ENCODE measurements at regions not wholly inside any gene's neighbourhood (a gene's known extent, or its start where the extent isn't known, plus 50 kb on each side); places are given as distances from the start of the nearest gene placed in this dataset.

GRCh38 chr6:24026050-24026449 is 100.0 kb upstream of the NRSN1 start:
- no peak for DNase-seq (ENCODE audit: low read depth)

- DNase-seq (ENCODE audit: low read depth): no peak
Measured at GRCh38 chr6:24031496-24031895, 94.5 kb upstream of the NRSN1 start.

- no peak for DNase-seq (ENCODE audit: low read depth)
Measured at GRCh38 chr6:24032896-24033688, 92.9 kb upstream of the NRSN1 start.

- DNase-seq (ENCODE audit: low read depth): no peak
Measured at GRCh38 chr6:24043848-24044247, 82.2 kb upstream of the NRSN1 start.

- no peak for DNase-seq (ENCODE audit: low read depth)
Measured at GRCh38 chr6:24051942-24052589, 73.9 kb upstream of the NRSN1 start.

- DNase-seq (ENCODE audit: low read depth): no peak
Measured at GRCh38 chr6:24052590-24052961, 73.4 kb upstream of the NRSN1 start.

GRCh38 chr6:24053057-24053456 is 73.0 kb upstream of the NRSN1 start:
- DNase-seq (ENCODE audit: low read depth): no peak

- DNase-seq (ENCODE audit: low read depth): no peak
Measured at GRCh38 chr6:24054388-24054787, 71.6 kb upstream of the NRSN1 start.

- DNase-seq (ENCODE audit: low read depth): no peak
Measured at GRCh38 chr6:24056567-24056966, 69.4 kb upstream of the NRSN1 start.

- DNase-seq (ENCODE audit: low read depth): no peak
Measured at GRCh38 chr6:24057030-24057429, 69.0 kb upstream of the NRSN1 start.

GRCh38 chr6:24060982-24061754 is 64.8 kb upstream of the NRSN1 start:
- DNase-seq (ENCODE audit: low read depth): no peak

GRCh38 chr6:24064106-24064505 is 61.9 kb upstream of the NRSN1 start:
- DNase-seq (ENCODE audit: low read depth): peak; percentile 3

- no peak for DNase-seq (ENCODE audit: low read depth)
Measured at GRCh38 chr6:24064832-24065231, 61.2 kb upstream of the NRSN1 start.

- no peak for DNase-seq (ENCODE audit: low read depth)
Measured at GRCh38 chr6:24069526-24069925, 56.5 kb upstream of the NRSN1 start.

GRCh38 chr6:24072038-24072746 is 53.8 kb upstream of the NRSN1 start:
- DNase-seq (ENCODE audit: low read depth): no peak

- no peak for DNase-seq (ENCODE audit: low read depth)
Measured at GRCh38 chr6:24076011-24076410, 50.0 kb upstream of the NRSN1 start.
